Inflammatory macrophage treated with lipopolysaccharide for 4 hours (primary cell): ENCODE measurements at regions not wholly inside any gene's neighbourhood (a gene's known extent, or its start where the extent isn't known, plus 50 kb on each side); places are given as distances from the start of the nearest gene placed in this dataset.

Source experiments
- DNase-seq: peaks from one replicate; pipeline ENCODE4 v3.0.0-alpha.2; 2020

DNA sequence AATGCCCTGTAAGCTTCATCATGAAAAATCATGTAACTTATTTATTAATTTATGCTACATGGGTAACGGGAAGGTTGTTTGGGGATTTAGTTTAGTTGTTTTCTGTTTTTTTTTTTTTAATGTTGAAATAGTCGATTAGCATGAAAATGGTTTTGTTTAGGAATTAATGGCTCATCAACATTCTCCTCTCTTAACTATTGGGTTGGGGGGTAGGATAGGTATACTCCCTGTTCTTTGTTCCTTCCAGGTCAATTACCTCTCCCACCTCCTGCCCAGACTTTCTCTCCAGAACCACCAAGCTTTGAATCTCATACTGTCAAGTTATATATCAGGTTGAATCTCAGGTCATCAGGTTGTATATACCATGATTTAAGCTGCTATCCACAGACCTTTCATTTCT, 568.7 kb upstream of the DSEL start:
- no peak for DNase-seq

DNA sequence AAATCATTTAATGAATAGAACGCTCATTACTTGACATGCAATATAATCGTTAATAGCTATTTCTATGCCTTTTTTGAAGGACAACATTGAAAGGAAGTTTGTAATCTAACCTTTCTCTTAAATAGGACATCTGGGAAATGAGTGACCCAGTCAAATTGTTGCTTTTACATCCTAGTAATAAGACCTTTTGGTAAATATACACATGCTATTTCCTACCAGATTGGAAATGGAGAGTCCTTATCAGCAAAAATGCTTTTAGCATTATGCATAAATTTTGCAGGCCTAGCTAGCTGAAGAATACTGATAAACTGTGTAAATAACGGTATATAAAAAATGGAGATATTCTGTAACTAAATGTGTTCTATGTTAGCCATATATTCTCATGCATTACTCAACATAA, 567.3 kb upstream of the DSEL start:
- DNase-seq = no peak

DNA sequence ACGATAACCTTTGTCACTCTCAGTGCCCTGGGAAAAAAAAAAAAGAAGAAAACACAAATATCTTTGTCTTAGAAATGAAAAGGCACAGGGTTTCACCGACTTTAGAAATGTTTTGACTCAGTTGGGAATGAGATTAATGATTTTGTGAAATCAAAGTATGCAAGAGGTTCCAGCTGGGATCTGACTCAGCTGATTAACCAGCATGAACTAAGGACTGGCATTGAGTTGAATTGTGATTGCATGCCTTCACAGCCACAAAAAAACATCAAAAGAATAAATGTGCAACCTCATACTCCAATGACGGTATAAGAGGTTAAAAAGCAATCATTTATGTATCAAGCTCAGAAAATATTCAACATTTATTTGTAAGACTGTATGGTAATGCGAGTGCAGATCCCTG, 566.6 kb upstream of the DSEL start:
- DNase-seq = no peak

DNA sequence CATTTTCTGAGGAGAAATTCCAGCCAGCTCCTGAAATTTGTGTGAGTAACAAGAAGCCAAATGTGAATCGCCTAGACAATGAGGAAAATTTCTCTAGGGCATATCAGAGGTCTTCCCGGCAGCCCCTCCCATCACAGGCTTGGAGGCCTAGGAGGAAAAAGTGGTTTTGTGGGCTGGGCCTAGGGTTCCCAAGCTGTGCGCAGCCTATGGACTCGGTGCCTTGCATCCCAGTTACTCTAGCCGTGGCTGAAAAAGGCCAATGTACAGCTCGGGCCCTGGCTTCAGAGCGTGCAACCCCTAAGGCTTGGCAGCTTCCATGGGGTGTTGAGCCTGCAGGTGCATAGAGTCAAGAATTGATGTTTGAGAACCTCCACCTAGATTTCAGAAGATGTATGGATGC, 556.2 kb upstream of the DSEL start:
- no peak for DNase-seq

DNA sequence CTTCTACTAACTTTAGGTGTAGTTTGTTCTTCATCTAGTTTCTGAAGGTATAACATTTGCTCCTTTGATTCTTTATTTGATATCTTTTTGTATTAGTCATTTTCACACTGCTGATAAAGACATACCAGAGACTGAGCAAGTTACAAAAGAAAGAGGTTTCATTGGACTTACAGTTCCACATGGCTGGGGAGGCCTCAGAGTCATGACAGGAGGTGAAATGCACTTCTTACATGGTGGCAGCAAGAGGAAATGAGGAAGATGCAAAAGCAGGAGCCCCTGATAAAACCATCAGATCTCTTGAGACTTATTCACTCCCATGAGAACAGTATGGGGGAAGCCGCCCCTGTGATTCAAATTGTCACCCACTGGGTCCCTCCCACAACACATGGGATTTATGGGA, 544.4 kb upstream of the DSEL start:
- DNase-seq = no peak

DNA sequence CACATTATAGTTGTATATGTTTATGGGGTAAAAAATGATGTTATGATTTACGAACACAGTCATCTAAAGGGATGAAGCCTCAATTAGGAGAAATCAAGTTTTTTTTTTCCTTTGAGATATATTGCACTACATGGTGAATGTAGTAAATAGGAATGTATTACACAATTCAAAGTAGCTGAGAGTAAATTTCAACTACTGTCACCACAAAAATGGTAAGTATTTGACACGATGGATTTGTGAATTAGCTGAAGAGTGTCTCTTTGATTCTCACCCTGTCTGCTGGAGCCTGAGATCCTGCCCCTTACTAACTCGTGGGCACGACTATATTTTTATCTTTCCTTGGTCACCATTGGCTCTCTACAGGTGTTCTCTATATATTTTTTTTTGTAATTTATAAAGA, 540.4 kb upstream of the DSEL start:
- no peak for DNase-seq

DNA sequence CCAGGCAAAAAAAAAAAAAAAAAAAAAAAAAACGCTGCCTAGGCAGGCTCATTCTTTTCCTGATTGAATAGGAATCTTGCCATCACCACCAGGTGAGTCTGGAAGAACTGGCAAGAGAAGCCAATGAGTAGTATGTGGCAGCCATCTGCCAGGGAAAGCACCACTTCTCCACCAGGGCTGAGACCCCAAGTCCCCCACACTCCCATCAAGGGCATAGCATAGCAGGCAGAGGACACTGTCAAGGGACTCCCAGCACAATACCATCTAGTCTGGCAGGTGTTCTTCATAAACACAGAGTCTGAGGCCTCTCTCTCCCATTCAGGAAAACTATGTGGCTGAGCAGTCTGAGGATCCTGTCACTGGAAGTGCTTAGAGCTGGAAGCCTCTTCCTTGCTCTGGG, 538.1 kb upstream of the DSEL start:
- no peak for DNase-seq

DNA sequence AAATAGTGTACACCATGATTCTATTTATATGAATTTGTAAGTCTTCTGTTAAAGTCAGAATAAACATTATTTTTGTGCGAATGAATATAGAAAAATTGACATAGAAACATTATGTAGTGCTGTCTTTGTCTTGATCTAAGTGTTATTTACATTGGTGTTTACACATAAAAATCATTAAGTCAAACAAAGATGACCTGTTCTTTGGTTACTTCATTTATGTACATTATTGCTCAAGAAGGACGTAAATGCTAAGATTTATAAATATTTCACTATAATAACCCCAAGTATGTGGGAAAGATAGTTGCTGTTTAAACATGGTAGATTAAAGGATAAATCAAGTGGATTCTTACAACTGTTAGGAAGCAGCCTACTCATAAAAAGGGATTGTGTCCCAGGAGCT, 536.8 kb upstream of the DSEL start:
- DNase-seq = no peak

DNA sequence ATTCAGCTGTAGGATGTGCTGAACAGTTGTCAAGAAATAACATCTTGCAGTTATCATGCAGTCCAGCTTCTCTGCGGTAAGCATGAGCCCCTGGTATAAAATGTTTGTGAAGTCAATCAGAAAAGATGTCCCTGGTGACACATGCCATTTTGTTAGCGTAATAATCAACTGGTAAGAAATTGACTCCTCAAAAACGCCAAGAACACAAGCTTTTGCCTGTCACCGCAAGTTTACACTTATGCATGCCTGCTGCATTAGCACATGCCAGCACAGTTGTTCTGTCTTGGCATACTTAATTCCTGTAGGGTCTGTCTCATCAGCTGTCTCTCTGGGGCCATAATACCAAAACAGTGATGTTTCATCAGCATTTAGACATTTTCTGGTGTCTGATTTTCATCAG, 524.8 kb upstream of the DSEL start:
- no peak for DNase-seq

DNA sequence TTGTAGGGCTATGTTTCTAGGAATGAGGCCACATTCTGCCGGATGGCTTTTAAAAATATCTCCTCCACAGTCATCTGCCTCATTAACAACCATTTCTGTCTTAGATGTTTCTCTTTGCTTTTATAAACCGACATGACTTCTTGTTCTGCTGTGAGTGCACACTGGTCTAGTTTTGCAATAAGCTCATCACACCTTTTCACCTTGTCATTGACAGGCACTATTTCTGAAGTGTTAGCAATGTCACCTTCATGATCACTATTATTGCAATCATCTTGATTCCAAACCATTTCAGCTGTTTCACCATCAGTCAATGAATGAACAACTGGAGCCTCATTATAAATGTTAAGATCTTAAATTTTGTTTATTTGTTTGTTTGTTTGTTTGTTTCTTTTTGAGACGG, 523.7 kb upstream of the DSEL start:
- no peak for DNase-seq

DNA sequence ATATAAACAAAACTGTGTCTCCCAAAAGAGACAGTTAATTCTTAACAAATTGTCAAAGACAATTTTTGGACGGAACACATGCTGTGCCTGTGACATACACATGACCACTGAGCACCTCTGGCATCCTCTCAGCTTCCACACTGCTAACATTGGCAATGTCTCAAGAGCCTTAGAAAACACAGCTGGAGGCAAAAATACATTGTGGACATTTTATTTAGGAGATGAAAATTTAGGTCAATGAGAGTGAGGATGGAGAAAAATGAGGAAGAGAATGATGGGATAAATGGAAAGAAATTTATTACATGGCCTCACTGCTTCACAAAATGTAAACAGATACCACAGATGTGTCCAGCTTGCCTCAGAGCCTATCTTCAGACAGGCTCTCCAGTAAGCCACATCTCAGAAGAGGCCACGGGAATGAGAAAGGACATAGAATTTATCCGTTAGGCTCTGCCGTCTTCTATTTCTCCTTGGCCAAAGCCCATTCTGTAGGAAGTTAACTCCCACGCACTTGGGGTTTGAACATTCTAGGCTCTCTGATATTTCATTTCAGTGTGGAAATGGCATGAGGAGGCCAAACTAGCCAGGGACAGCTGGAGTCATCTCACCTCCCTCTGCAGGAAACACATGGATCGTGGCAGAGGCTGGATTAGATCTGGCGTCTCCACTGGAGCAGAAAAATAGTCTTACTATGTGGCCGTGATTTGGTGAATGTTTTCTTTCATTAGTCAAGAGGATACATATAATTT, 519.4 kb upstream of the DSEL start:
- no peak for DNase-seq

DNA sequence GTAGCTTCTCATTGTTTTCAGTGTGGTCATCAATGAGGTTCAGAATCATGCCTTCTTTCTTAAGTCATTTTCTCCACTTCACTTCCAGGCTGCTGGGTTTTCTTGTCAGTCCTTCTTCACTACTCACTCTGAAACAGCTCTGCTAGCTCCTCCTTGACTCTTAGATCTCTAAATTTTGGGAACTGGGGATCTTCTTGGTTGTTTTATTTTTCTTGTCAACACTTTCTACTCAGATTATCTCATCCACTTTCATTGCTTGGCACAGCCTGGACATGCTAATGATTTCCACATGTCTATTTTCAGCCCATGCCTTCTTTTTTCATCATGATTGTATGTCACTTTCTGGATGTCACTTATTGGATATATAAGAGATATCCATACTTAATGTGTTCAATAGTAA, 517.8 kb upstream of the DSEL start:
- DNase-seq = no peak

DNA sequence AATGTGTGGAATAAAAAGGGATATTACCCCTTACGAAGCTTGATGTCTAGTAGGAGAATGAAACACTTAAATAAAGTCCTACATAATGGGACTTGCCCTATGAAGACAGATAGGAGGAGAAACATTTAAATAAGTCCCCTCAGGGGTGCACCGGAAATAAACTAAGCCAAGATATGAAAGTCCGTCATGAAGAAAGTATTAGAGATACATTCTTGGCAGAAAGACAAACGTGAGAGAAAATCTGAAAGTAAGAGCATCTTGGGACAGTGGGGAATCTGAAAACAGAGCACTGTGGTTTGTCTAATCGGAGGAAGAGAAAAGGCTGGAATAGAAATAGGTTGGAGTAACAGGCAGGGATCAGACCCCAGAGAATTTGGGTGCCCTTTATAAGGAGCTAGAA, 516.9 kb upstream of the DSEL start:
- no peak for DNase-seq

DNA sequence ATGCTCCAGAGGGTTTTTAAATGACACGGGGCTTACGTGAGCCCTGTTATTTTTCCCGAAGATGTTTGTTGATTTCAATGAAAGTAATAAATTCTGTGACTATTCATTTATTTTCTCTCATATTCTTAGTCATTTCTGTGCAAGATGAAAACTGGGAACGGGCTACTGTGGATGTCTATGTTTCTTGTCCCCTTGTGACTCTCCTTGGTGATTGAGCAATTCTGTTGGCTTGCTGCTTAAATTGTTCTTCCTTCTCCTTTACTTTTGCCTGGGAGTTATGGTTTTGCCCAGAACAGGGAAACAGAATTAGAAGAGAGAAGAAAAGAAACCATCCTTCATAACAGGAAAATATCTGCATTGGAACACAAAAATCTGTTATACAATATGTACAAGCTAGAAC, 508.2 kb upstream of the DSEL start:
- DNase-seq = no peak

DNA sequence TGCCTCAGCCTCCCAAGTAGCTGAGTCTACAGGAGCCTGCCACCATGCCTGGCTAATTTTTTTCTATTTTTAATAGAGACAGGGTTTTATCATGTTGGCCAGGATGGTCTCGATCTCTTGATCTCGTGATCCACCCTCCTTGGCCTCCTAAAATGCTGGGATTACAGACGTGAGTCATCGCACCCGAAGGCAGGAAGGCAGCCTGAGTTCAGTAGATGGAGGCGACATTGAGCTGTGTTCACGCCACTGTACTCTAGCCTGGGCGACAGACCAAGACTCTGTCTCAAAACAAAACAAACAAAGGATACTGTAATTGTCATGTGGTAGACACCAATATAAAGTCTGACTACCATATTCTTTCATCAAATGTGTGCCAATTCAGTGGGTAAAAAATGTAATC, 500.9 kb upstream of the DSEL start:
- DNase-seq = no peak

DNA sequence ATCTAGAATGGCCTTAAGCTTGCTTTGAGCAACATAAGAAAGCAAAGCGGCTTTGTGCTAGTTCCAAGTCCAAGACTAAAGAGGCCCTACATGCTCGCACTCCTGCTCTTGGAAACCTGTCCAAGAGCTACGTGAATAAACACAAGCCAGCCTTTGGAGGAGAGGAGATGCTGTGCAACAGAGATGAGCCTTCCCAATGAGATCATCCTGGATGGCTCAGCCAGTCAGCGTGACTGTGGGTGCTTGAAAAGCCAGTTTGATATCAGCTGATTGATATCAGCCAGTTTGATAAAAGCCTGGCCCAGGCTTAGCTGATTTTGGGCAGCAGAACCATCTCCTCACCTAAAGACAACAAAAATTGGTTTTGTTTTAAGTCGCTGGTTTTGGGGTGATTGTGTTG, 481.0 kb upstream of the DSEL start:
- no peak for DNase-seq

DNA sequence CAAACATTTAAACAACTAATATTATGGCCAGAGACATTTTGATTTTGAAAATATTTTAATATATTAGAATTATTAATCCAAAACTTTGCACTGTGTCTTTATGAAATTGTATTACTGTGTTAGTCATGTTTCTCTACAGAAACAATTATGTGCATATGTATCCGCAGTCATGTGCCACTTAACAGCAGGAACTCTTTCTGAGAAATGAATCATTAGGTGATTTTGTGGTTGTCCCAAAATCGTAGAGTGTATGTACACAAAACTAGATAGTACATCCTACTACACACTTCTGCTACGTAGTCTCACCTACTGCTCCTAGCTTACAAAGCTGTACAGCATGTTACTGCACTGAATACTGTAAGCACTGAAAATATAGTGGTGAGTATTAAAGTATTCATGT, 479.2 kb upstream of the DSEL start:
- no peak for DNase-seq

DNA sequence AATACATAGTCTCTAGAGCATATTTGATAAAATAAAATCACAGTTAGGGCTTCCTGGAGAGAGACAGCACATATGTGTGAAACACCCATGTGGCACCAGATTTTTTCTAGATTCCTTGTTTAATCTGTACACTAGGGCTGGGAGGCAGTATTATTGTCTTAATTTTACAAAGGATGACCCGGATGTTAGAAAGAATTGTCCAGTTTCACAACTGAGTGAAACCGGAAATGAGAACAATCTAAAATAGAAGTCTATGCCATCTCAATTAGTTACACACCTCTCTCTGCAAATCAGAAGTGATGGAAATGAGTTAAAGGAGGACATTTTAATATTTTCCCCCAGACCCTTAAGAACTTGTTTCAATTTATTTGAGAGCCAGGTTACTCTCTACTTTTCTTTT, 463.7 kb upstream of the DSEL start:
- no peak for DNase-seq

DNA sequence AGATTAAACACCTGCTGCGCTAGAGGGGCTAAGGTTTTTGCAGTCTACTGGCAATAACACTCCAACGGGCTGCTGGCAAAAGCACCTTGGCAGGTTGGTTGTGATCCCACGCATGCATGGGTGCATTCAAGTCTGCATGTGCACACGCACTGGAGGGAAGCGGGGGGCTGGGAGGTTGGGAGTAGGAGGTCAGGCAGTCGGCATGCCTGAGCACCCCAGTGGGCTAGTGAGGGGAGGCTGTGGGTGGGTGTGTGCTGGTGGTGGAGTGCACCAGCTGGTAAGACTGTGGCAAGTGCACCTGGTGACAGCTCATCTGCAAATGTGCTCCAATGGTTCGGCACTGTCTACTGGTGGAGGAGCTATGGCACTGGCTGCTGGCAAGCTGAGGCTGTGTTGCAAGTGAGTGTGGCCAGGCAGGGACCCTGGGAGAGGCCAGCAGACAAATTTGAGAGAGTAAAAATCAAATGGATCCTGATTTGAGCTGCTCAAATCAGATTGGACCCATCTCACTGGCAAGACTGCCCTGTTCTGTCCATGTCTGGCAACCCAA, 460.6 kb upstream of the DSEL start:
- DNase-seq = no peak

DNA sequence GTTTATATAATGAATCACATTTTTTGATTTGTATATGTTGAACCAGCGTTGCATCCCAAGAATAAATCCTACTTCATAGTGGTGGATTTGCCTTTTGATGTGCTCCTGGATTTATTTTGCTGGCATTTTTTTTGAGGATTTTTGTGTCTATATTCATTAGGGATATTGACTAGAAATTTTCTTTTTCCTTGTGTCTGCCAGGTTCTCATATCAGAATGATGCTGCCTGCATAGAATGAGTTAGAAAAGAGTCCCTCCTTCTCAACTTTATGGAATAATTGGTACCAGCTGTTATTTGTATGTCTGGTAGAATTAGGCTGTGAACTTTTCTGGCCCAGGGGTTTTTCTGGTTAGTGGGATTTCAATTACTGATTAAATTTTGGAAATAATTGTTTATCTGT, 457.4 kb upstream of the DSEL start:
- no peak for DNase-seq

DNA sequence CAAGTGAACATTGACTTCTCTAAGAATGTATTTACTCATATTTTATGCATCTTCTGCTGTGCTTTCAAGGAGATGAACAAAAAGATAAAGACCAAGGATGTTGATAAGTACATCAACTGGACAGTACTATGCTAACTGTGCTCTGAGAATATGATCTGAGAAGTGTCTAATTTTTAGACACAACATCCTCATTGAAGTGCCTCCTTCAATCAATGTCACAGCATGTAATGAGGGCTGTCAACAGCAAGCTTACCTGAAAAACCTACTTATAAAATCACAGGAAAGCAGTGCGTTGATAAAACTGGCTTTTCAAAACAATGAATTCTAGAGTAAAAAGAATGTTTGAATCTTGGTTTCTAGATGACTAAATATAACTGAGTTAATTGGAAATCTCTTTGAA, 452.9 kb upstream of the DSEL start:
- DNase-seq = no peak

DNA sequence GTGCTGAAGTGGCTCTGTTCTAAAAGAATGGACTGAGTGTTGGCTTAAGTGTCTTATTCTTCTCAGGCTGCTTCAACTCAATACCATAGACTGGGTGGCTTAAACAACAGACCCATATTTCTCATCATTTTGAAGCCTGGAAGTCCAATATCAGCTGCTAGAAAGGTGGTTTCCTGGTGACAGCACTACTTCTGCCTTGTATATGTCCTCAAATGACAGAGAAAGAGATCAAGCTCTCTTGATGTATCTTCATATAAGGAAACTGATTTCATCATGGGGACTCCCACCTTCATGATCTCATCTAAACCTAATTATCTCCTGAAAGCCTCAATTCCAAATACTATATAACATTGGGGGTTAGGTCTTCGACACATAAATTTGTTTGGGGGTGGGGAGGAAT, 449.7 kb upstream of the DSEL start:
- no peak for DNase-seq

DNA sequence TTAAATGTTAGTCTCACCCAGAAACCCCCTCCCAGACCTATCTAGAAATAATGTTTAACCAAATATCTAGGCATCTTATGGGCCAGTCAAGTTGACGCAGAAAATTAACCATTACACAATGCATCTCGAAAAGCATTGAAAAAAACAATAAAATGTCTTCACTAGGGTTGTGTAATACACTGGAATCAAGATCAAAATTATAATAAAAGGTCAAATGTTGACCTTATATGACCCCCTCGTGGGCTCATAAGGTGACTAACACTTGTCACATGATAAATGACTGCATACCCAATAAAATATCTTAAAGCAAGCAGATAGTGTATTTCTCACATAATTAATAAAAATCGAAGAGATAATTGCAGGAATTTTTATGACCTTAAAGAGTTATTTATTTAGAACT, 447.9 kb upstream of the DSEL start:
- DNase-seq = no peak

DNA sequence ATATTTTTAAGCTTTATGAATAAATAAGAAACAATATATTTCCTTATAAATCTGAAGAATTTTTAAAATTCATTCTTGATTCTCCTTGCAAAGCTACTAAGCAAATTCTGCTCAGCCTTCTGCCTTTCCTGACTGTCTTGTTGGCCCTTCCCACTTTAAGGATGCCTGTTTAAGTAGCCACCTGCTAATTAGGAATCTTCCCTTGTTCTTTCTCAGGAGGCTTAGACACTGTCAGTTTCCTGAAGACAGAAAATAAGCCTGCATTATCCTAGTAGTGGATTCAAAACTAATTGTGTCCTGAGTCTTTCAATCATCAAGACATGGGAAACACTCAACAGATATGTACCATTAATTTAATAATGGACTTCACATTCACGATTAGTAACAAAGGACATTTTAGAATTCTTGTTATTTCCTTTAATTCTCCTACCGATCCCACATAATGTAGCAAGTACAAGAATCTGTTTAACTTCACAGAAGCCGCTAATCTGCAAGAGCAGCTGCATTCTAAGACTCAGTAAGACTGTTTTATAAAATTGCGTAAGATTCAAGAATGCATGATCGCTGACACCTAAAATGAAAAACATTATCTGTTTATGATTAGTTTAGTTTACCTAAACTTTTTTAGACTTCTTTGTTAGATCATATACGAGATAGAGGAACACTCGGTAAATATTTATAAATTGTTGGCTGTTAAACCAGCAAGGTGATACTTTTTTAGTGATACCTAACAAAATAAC, 445.4 kb upstream of the DSEL start:
- DNase-seq = no peak

DNA sequence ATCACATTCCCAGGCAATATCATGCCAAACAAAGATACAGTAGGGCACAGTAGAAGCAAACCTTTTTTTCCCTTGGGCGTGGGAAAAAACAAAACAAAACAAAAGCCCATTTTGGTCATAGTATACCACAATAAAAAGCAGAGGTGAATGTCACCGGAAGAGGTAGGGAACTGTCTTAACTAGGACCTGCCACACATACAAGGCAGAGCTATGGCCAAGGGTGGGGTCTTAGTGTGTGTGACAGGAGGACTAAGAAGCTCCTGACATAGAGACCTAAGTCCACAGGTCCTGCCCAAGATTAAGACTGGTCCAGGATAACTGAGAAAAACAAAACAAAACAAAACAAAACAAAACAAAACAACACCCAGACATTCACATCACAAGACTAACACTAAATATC, 441.2 kb upstream of the DSEL start:
- no peak for DNase-seq
